ENCODE measurements at regions not wholly inside any gene's neighbourhood (a gene's known extent, or its start where the extent isn't known, plus 50 kb on each side); places are given as distances from the start of the nearest gene placed in this dataset.

DNA sequence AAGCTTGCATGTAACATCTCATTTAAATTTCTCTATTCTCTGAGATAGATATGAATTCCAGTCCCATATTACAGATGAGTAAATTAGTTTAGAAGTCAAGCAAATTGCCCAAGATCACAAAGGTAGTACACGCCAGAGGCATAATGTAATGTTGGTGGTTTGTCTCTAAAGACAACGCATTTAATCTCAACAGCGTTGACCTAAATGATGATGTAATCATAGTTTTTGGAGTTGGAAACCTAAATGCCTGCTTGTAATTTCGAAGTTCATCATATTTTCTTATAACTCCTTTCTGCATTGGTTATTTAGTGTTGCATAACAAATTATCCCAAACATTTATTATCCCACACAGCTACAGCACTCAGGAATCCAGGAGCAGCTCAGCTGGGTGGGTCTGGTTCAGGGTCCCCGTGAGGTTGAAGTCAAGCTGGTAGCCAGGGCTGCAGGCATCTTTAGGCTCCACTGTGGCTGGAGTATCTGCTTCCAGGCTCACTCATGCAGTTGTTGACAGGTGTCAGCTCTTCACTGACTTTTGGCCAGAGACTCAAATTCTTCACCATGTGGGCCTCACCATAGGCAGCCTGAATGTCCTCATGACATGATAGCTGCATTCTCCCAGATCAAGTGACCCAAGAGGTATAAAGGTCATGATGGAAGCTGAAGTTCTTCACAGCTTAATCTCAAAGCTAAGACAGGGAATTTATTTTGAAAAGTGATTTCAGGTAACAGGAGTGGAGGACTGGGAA, 122.0 kb upstream of the SPTLC3 start:
- 61 to 74% methylated on average over 5 of the region's 5 CpGs for WGBS, 2 donors
- no peaks in the 10 kb centered on the region for H3K9me3 ChIP-seq
- no peaks in the 10 kb centered on the region for H3K36me3 ChIP-seq (replicated peaks in 1 of 2; ENCODE audit: insufficient read depth in 1 of 2, low read depth in 2 of 2)
- DNase-seq (no peak), ATAC-seq (no peak)
- H3K27ac ChIP-seq: no peak overlapping the region
- intact Hi-C loops (cut with DNase I): no loop called here
- H3K4me1 ChIP-seq: no peaks in the 10 kb centered on the region
- no peaks in the 10 kb centered on the region for H3K27me3 ChIP-seq
- no peak overlapping the region for H3K4me3 ChIP-seq
- TF ChIP-seq, protein P1, sequence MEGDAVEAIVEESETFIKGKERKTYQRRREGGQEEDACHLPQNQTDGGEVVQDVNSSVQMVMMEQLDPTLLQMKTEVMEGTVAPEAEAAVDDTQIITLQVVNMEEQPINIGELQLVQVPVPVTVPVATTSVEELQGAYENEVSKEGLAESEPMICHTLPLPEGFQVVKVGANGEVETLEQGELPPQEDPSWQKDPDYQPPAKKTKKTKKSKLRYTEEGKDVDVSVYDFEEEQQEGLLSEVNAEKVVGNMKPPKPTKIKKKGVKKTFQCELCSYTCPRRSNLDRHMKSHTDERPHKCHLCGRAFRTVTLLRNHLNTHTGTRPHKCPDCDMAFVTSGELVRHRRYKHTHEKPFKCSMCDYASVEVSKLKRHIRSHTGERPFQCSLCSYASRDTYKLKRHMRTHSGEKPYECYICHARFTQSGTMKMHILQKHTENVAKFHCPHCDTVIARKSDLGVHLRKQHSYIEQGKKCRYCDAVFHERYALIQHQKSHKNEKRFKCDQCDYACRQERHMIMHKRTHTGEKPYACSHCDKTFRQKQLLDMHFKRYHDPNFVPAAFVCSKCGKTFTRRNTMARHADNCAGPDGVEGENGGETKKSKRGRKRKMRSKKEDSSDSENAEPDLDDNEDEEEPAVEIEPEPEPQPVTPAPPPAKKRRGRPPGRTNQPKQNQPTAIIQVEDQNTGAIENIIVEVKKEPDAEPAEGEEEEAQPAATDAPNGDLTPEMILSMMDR (IDR thresholded peaks at IDR 0.05): no peak

DNA sequence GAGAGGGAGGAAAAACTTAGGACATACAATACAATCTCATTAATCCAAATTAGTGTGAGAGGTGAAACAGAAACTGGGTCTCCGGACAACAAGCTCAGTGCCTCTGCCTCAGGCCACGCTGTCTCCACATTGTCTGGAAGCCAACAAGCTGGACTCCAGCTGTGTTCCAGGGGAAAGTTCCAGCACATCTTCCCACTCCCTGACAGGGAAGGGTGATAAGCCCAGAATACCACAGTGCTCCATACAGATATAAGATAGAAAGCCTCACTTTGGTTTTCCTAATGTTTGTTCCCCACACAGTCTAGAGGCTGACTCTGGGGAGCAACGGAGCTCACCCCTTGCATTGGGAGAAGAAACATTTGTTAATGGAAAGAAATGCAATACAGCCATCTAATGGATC, 117.1 kb upstream of the SPTLC3 start:
- Histone ChIP-seq H3K9me3 (no peaks in the 10 kb centered on the region), H3K36me3 (replicated peaks in 1 of 2; ENCODE audit: insufficient read depth in 1 of 2, low read depth in 2 of 2) (no peaks in the 10 kb centered on the region), H3K27me3 (no peaks in the 10 kb centered on the region), H3K4me3 (no peak overlapping the region), H3K27ac (no peak overlapping the region), H3K4me1 (no peaks in the 10 kb centered on the region)
- intact Hi-C loops (cut with DNase I): no loop called here
- TF ChIP-seq, protein P1 (IDR thresholded peaks at IDR 0.05): no peak
- no peak for TF ChIP-seq POLR2A (IDR thresholded peaks at IDR 0.05)
- WGBS, 2 donors: 89 to 94% methylated on average over 3 of the region's 3 CpGs
- DNase-seq: no peak
- no peak for ATAC-seq

DNA sequence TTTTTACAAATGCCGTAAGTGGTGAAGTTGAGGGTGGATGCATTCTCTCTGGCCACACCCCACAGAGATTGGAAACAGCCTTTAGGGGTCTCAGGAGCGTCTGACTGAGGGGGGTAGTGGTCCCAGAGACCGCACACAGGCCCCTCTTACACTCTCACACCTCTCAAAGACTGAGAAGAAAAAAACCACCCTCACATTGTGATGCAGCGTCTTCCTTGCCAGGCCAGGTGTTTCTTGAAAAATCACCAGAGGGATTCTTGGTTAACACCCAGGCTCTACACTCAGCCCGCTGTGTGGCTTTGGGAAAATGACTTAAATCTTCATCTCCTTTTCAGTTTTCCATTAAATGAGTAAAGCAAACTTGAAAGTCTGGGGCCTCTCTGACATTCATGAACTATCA, 115.8 kb upstream of the SPTLC3 start:
- no peak overlapping the region for H3K4me3 ChIP-seq
- H3K27ac ChIP-seq: no peak overlapping the region
- DNase-seq (no peak), ATAC-seq (no peak)
- 74 to 77% methylated on average over 5 of the region's 5 CpGs for WGBS, 2 donors
- no peaks in the 10 kb centered on the region for H3K4me1 ChIP-seq
- intact Hi-C loops (cut with DNase I): no loop called here
- TF ChIP-seq, protein P1 (IDR thresholded peaks at IDR 0.05): no peak
- TF ChIP-seq POLR2A (IDR thresholded peaks at IDR 0.05): no peak
- H3K27me3 ChIP-seq: no peaks in the 10 kb centered on the region
- H3K9me3 ChIP-seq: no peaks in the 10 kb centered on the region
- no peaks in the 10 kb centered on the region for H3K36me3 ChIP-seq (replicated peaks in 1 of 2; ENCODE audit: insufficient read depth in 1 of 2, low read depth in 2 of 2)

DNA sequence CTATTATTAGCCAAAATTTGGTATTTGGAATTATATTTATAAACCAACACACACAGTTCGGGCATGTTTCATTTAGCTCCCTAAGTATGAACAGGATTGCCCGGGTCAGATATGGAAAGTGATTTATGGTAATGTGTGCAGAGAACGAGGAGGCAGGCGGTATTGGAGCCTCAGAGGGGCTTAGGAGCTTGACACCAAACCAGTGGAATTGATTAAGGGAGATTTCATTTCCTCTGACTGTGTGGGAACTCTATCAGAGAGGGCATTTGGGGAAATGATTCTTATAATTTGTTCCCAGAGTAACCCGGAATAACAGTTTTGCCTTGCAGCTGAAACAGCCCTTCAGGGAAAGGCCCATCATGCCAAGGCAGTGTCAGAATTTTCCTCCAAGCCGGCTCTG, 115.1 kb upstream of the SPTLC3 start:
- intact Hi-C loops (cut with DNase I): no loop called here
- WGBS, 2 donors: 65 to 66% methylated on average over 6 of the region's 6 CpGs
- H3K27ac ChIP-seq: no peak overlapping the region

More for the DNA sequence above, 115.1 kb upstream of the SPTLC3 start:
- Histone ChIP-seq H3K4me1 (no peaks in the 10 kb centered on the region), H3K36me3 (replicated peaks in 1 of 2; ENCODE audit: insufficient read depth in 1 of 2, low read depth in 2 of 2) (no peaks in the 10 kb centered on the region), H3K4me3 (no peak overlapping the region), H3K27me3 (no peaks in the 10 kb centered on the region), H3K9me3 (no peaks in the 10 kb centered on the region)
- DNase-seq (no peak), ATAC-seq (no peak)
- no peak for TF ChIP-seq POLR2A (IDR thresholded peaks at IDR 0.05)
- TF ChIP-seq, protein P1 (IDR thresholded peaks at IDR 0.05): no peak

Data from body of pancreas (tissue), 4 donors.